GM13976 (cell line): ENCODE measurements at regions not wholly inside any gene's neighbourhood (a gene's known extent, or its start where the extent isn't known, plus 50 kb on each side); places are given as distances from the start of the nearest gene placed in this dataset.

Experiments used
- DNase-seq: peaks from one replicate; pipeline ENCODE4 v3.0.0; 2012; ENCODE audit warnings: low spot score
- CTCF ChIP-seq: IDR thresholded peaks from 2 replicates; pipeline ENCODE4 v1.5.1; 2012; ENCODE audit warnings: borderline replicate concordance, mild to moderate bottlenecking; ENCODE audit not compliant: insufficient read depth; ENCODE audit errors: extremely low read depth, missing control alignments, control extremely low read depth
- in situ Hi-C: fragments of 300-500 bp; cut with MboI; formaldehyde crosslinking; loops from one replicate; pipeline ENCODE4 v1.12.0; 2022; ENCODE audit warnings: low sequenced_read_pairs, mixed read lengths, inconsistent platforms; ENCODE audit not compliant: unreplicated experiment

GRCh38 chr10:130500261-130501000 lies 364.2 kb downstream of the GLRX3 start:
- DNase-seq, result no peak
- in situ Hi-C loops, result no loop called here
- TF ChIP-seq CTCF, result no peak

- DNase-seq, result no peak
- no peak for TF ChIP-seq CTCF
- in situ Hi-C loops, result no loop called here
Measured at GRCh38 chr10:130507461-130507860, 371.3 kb downstream of the GLRX3 start.

DNA sequence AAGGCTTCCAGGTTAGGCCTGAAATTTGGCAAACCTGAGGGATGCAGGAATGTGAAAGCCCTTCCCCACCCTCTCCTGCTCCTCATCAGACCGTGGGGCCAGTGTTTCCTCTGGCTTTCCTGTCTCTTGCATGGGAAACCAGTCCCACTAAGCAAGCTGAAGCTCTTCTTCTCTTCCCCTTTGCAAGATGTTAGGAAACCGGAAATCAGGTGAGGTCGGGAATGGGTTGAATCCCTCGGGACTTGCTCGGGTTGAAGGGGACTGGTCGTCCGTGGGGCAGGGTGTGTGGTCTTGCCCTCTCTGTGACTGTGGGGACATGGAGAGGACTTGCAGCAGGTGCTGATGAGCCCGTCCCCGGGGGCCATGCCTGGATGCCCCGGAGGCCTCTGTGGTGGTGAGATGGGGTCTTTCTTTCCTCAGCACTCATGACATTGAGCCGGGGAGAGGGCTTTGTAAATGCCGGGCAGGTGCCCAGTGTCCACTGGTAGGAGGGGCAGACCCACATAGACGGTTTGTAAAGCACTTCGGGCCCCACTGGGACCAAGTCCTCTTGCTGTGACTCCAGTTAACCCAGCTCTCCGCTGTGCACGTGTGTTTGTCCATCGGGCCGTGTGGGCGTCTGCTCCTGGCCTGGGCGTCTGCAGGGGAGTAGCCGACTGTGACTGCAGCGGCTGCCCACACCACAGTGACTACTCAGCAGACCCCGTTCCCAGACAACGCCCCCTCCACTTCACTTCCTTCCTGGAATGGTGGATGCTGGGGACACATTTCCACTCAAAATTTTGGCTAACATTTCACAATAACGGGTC lies 373.9 kb downstream of the GLRX3 start:
- in situ Hi-C loops, result no loop called here
- DNase-seq, result no peak
- TF ChIP-seq CTCF, result no peak

DNA sequence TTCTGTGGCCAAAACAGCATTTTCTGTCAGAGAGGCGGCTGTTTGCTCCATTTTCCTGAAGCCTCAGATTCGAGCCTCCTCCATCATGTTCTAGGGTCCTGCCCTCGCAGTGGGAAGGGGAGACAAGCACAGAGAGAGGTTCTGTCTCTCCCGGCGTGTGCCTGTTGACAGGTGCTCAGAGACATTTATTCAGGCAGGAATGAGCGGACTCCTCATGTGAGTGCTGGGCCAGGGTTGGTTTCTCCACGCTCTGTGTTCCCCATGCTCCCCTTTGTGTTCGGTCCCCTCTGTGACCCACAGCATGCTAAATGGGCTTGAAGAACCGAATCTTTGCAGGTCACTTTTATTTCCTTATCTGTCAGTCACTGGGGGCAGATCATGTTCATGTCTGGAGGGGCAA lies 374.6 kb downstream of the GLRX3 start:
- in situ Hi-C loops, result no loop called here
- no peak for DNase-seq
- no peak for TF ChIP-seq CTCF

DNA sequence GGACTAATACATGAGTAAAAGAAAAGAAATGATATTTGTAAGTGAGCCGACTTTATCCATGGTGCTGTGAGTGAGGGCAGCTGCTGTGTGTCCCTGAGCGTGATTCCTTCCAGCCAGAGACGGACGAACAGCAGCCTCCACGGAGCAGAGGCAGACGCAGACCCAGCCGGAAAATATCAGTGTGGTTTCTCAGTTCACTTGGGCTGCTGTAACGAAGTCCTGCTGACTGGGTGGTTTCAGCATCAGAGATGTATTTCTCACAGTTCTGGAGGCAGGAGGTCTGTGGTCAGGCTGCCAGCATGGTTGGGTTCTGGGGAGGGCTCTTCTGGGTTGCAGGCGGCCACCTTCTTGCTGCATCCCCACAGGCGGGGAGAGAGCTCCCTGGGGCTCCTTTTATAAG lies 375.6 kb downstream of the GLRX3 start:
- in situ Hi-C loops, result no loop called here
- DNase-seq, result no peak
- no peak for TF ChIP-seq CTCF

GRCh38 chr10:130512936-130513335 lies 376.7 kb downstream of the GLRX3 start:
- in situ Hi-C loops, result no loop called here
- no peak for TF ChIP-seq CTCF
- no peak for DNase-seq
